ENCODE measurements at regions not wholly inside any gene's neighbourhood (a gene's known extent, or its start where the extent isn't known, plus 50 kb on each side); places are given as distances from the start of the nearest gene placed in this dataset.

DNA sequence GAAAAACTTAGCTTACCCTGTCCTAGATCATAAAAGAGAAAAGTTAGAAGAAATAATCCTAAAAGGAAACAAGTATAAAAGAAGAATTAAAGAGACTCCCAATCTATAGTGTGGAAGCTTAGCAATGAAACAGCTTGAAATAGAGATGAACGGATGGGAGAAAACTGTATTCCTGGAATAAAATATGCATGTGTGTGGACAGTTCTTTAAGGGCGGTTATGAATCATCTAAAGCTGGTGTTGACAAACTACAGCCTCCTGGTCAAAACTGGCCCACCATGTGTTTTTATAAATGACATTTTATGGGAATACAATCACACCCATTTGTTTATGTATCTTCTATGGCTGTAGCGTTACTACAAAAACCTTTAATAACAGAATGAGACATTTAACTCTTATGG, 69.4 kb downstream of the OR13H1 start:
- TF ChIP-seq POLR2A (IDR thresholded peaks at IDR 0.05; ENCODE audit: low read length), result no peak
- TF ChIP-seq ZFP36 (IDR thresholded peaks at IDR 0.05; ENCODE audit: borderline replicate concordance, partially characterized antibody), result no peak
- TF ChIP-seq MYC (IDR thresholded peaks at IDR 0.05; ENCODE audit: borderline replicate concordance, low read length), result no peak
- TF ChIP-seq, protein P1, sequence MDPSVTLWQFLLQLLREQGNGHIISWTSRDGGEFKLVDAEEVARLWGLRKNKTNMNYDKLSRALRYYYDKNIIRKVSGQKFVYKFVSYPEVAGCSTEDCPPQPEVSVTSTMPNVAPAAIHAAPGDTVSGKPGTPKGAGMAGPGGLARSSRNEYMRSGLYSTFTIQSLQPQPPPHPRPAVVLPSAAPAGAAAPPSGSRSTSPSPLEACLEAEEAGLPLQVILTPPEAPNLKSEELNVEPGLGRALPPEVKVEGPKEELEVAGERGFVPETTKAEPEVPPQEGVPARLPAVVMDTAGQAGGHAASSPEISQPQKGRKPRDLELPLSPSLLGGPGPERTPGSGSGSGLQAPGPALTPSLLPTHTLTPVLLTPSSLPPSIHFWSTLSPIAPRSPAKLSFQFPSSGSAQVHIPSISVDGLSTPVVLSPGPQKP (IDR thresholded peaks at IDR 0.05; ENCODE audit: low read depth, low read length), result no peak
- no peak for TF ChIP-seq SMC3 (IDR thresholded peaks at IDR 0.05)
- TF ChIP-seq, protein P2, sequence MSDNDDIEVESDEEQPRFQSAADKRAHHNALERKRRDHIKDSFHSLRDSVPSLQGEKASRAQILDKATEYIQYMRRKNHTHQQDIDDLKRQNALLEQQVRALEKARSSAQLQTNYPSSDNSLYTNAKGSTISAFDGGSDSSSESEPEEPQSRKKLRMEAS (IDR thresholded peaks at IDR 0.05), result no peak
- no peak for TF ChIP-seq KDM1A (IDR thresholded peaks at IDR 0.05; ENCODE audit: low read depth)

Measured in A549 (cell line).